Neural cell (in vitro differentiated cells): ENCODE measurements at regions not wholly inside any gene's neighbourhood (a gene's known extent, or its start where the extent isn't known, plus 50 kb on each side); places are given as distances from the start of the nearest gene placed in this dataset.
A peak's percentile ranks its signal among the peaks of the same experiment; 100 is the strongest.

ENCODE experiments used
- H2AFZ ChIP-seq: fragments of 200-600, 300-800 bp; sonication (generic), shearing (Covaris generic); 2 replicates; pipeline ENCODE4 v1.6.0; 2014; ENCODE audit warnings: low read depth, mild to moderate bottlenecking, antibody characterized with exemption, low read length, moderate library complexity
- H3F3A ChIP-seq: fragments of 200-600 bp; shearing (Covaris generic); 2 replicates; pipeline ENCODE4 v1.6.1; 2016; ENCODE audit warnings: mild to moderate bottlenecking, moderate library complexity, mixed read lengths, antibody characterized with exemption, low read length; ENCODE audit not compliant: insufficient read depth, poor library complexity, severe bottlenecking
- H3K27ac ChIP-seq: fragments of 200-600, 300-800 bp; sonication (generic), shearing (Covaris generic); 2 replicates; pipeline ENCODE4 v1.5.1; 2014; ENCODE audit warnings: mild to moderate bottlenecking, low read length, moderate library complexity
- H3K27me3 ChIP-seq: fragments of 300-800, 200-600 bp; sonication (generic), shearing (Covaris generic); 2 replicates; pipeline ENCODE4 v1.6.0; 2014; ENCODE audit warnings: mild to moderate bottlenecking, low read depth, low read length, moderate library complexity; ENCODE audit not compliant: insufficient read depth
- H3K36me3 ChIP-seq: fragments of 300-800, 200-600 bp; sonication (generic), shearing (Covaris generic); 2 replicates; pipeline ENCODE4 v1.5.1; 2014; ENCODE audit warnings: mild to moderate bottlenecking, antibody characterized with exemption, low read length, moderate library complexity; ENCODE audit not compliant: insufficient read depth
- H3K4me2 ChIP-seq: fragments of 300-800, 200-600 bp; sonication (generic), shearing (Covaris generic); 2 replicates; pipeline ENCODE4 v1.6.0; 2014; ENCODE audit warnings: mild to moderate bottlenecking, low read length
- H3K4me3 ChIP-seq: fragments of 300-800, 200-600 bp; sonication (generic), shearing (Covaris generic); 2 replicates; pipeline ENCODE4 v1.5.1; 2014; ENCODE audit warnings: mild to moderate bottlenecking, low read length, moderate library complexity
- H3K79me2 ChIP-seq: fragments of 200-600 bp; shearing (Covaris generic); replicated peaks from 2 replicates; pipeline ENCODE4 v1.6.0; 2014; ENCODE audit warnings: mild to moderate bottlenecking, low read length, moderate library complexity; ENCODE audit not compliant: insufficient read depth
- H3K9ac ChIP-seq: fragments of 300-800, 200-600 bp; sonication (generic), shearing (Covaris generic); 2 replicates; pipeline ENCODE4 v1.6.1; 2016; ENCODE audit warnings: mild to moderate bottlenecking, low read length, mixed read lengths
- H3K9me2 ChIP-seq: fragments of 200-600 bp; shearing (Covaris generic); 2 replicates; pipeline ENCODE4 v1.6.1; 2016; ENCODE audit warnings: mild to moderate bottlenecking, low read length, mixed read lengths; ENCODE audit not compliant: insufficient read depth
- H3K9me3 ChIP-seq: fragments of 200-600, 300-800 bp; sonication (generic), shearing (Covaris generic); 2 replicates; pipeline ENCODE4 v1.6.1; 2016; ENCODE audit warnings: mild to moderate bottlenecking, mixed run types, low read length, moderate library complexity, mixed read lengths
- H4K20me1 ChIP-seq: fragments of 200-600 bp; shearing (Covaris generic); 2 replicates; pipeline ENCODE4 v1.6.1; 2016; ENCODE audit warnings: mild to moderate bottlenecking, mixed run types; ENCODE audit not compliant: insufficient read depth
- CTCF ChIP-seq: fragments of 450-650 bp; IDR thresholded peaks from 2 replicates; pipeline ENCODE4 v1.5.1; 2014; ENCODE audit warnings: antibody characterized with exemption, mild to moderate bottlenecking, moderate library complexity; ENCODE audit not compliant: poor library complexity, severe bottlenecking
- EP300 ChIP-seq: fragments of 450-650 bp; conservative IDR thresholded peaks from 2 replicates; pipeline ENCODE4 v1.6.1; 2014; ENCODE audit warnings: antibody characterized with exemption, mild to moderate bottlenecking, moderate library complexity; ENCODE audit not compliant: poor library complexity, severe bottlenecking
- EZH2 ChIP-seq: fragments of 200-600, 300-800 bp; shearing (Covaris generic), sonication (generic); IDR thresholded peaks from 2 replicates; pipeline ENCODE4 v1.6.1; 2014; ENCODE audit warnings: antibody characterized with exemption, low read length, borderline replicate concordance, mild to moderate bottlenecking; ENCODE audit not compliant: insufficient read depth, poor library complexity, severe bottlenecking
- MXI1 ChIP-seq: fragments of 450-650 bp; conservative IDR thresholded peaks from 2 replicates; pipeline ENCODE4 v1.6.1; 2014; ENCODE audit warnings: antibody characterized with exemption, mild to moderate bottlenecking; ENCODE audit not compliant: poor library complexity, severe bottlenecking
- POLR2AphosphoS5 ChIP-seq: IDR thresholded peaks from 2 replicates; pipeline ENCODE4 v1.6.1; 2012
- RAD21 ChIP-seq: fragments of 450-650 bp; conservative IDR thresholded peaks from 2 replicates; pipeline ENCODE4 v1.6.1; 2014; ENCODE audit warnings: antibody characterized with exemption, mild to moderate bottlenecking, moderate library complexity
- SMC3 ChIP-seq: fragments of 450-650 bp; conservative IDR thresholded peaks from 2 replicates; pipeline ENCODE4 v1.6.1; 2014; ENCODE audit warnings: antibody characterized with exemption, mild to moderate bottlenecking, moderate library complexity; ENCODE audit not compliant: poor library complexity
- TAF1 ChIP-seq: IDR thresholded peaks from 2 replicates; pipeline ENCODE4 v1.6.1; 2012; ENCODE audit warnings: low read depth
- TF ChIP-seq, protein P1 (sequence below): IDR thresholded peaks from 2 replicates; pipeline ENCODE4 v1.6.1; 2012; ENCODE audit warnings: borderline replicate concordance

DNA sequence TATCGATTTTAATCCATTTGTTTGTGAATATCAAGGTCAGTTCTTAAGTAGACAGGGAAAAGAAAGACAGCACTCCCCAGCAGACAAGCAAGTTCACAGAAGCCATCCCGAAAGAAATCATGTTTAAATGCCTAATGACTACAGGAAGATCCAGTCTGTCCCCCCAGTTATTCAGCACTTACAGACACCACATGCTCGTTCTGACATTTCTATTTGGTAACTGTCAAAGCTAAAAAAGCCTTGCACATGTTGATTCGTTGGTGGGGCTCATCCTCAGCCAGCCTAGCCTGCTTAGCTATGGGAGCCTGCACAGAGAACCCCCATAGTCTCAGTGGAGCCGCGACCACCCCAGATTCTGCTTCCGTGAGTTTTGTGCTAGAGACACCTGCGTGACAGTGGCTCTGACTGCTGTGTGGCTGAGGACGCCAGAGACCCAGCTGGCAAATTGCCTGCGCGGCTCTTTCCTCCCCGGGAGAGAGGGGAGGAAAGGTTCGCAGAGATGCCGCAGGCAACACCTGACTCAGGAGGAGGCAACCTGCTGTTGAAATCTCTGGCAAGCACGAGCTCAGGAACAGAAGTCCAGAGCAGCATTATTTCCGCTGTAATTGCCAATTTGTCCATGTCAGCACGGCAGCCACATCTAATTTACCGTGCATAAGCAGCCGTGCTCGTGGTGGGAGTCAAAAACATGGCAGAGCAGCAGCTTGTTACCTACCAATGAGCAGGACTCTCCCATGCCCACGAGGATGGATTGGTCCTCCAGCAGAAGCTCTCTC, 194.2 kb downstream of the GPAM start:
- Histone ChIP-seq H3K4me3 (no peak overlapping the region), H4K20me1 (no peaks in the 10 kb centered on the region), H3K27me3 (no peaks in the 10 kb centered on the region), H3K79me2 (no peaks in the 10 kb centered on the region), H3K9me3 (no peaks in the 10 kb centered on the region), H3K9me2 (no peaks in the 10 kb centered on the region), H2AFZ (no peak overlapping the region), H3K27ac (no peak overlapping the region), H3K9ac (no peak overlapping the region), H3K4me2 (no peak overlapping the region), H3F3A (no peaks in the 10 kb centered on the region), H3K36me3 (no peaks in the 10 kb centered on the region)
- TF ChIP-seq POLR2AphosphoS5: peak; percentile 7
- no peak for TF ChIP-seq MXI1
- no peak for TF ChIP-seq TAF1
- no peak for TF ChIP-seq EZH2
- no peak for TF ChIP-seq SMC3
- no peak for TF ChIP-seq CTCF
- TF ChIP-seq, protein P1, sequence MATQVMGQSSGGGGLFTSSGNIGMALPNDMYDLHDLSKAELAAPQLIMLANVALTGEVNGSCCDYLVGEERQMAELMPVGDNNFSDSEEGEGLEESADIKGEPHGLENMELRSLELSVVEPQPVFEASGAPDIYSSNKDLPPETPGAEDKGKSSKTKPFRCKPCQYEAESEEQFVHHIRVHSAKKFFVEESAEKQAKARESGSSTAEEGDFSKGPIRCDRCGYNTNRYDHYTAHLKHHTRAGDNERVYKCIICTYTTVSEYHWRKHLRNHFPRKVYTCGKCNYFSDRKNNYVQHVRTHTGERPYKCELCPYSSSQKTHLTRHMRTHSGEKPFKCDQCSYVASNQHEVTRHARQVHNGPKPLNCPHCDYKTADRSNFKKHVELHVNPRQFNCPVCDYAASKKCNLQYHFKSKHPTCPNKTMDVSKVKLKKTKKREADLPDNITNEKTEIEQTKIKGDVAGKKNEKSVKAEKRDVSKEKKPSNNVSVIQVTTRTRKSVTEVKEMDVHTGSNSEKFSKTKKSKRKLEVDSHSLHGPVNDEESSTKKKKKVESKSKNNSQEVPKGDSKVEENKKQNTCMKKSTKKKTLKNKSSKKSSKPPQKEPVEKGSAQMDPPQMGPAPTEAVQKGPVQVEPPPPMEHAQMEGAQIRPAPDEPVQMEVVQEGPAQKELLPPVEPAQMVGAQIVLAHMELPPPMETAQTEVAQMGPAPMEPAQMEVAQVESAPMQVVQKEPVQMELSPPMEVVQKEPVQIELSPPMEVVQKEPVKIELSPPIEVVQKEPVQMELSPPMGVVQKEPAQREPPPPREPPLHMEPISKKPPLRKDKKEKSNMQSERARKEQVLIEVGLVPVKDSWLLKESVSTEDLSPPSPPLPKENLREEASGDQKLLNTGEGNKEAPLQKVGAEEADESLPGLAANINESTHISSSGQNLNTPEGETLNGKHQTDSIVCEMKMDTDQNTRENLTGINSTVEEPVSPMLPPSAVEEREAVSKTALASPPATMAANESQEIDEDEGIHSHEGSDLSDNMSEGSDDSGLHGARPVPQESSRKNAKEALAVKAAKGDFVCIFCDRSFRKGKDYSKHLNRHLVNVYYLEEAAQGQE: no peak
- peak; percentile 22 for TF ChIP-seq EP300
- no peak for TF ChIP-seq RAD21

- Histone ChIP-seq H3K27me3 (no peaks in the 10 kb centered on the region), H3K79me2 (no peaks in the 10 kb centered on the region), H2AFZ (no peak overlapping the region), H3K27ac (no peak overlapping the region), H3K4me2 (no peak overlapping the region), H3K36me3 (no peaks in the 10 kb centered on the region), H3F3A (peaks cover 3% of the 10 kb centered on the region), H4K20me1 (no peaks in the 10 kb centered on the region), H3K9me3 (no peaks in the 10 kb centered on the region), H3K4me3 (no peak overlapping the region), H3K9me2 (no peaks in the 10 kb centered on the region), H3K9ac (no peak overlapping the region)
- TF ChIP-seq SMC3 (peak; percentile 37), MXI1 (no peak), RAD21 (peak; percentile 67), CTCF (peak; percentile 64), EZH2 (no peak)
Observed at GRCh38 chr10:111990734-111991133, 192.8 kb downstream of the GPAM start.
